ENCODE measurements at regions not wholly inside any gene's neighbourhood (a gene's known extent, or its start where the extent isn't known, plus 50 kb on each side); places are given as distances from the start of the nearest gene placed in this dataset.

- no peak for TF ChIP-seq CTCF (conservative IDR thresholded peaks at IDR 0.05; ENCODE audit: low read depth, low read length)
- TF ChIP-seq EZH2phosphoT487 (IDR thresholded peaks at IDR 0.05; ENCODE audit: borderline replicate concordance, low read length), result no peak
- TF ChIP-seq EZH2 (IDR thresholded peaks at IDR 0.05; ENCODE audit: low read length, unreplicated experiment), result no peak
Measured at GRCh38 chr2:75852639-75853038, 141.9 kb upstream of the GCFC2 start.
